K562 (cell line): ENCODE measurements at regions not wholly inside any gene's neighbourhood (a gene's known extent, or its start where the extent isn't known, plus 50 kb on each side); places are given as distances from the start of the nearest gene placed in this dataset.

Experiments used
- CHAMP1 ChIP-seq: fragments of 450-650 bp; IDR thresholded peaks from 2 replicates; pipeline ENCODE4 v1.6.1; 2016; ENCODE audit warnings: mild to moderate bottlenecking
- COPS2 ChIP-seq: fragments of 450-650 bp; conservative IDR thresholded peaks from 2 replicates; pipeline ENCODE4 v1.6.1; 2016; ENCODE audit warnings: mild to moderate bottlenecking, moderate library complexity
- E2F8 ChIP-seq: fragments of 450-650 bp; IDR thresholded peaks from 2 replicates; pipeline ENCODE4 v1.7.1; 2018; ENCODE audit warnings: mild to moderate bottlenecking, low read depth; ENCODE audit not compliant: partially characterized antibody
- ESRRA ChIP-seq: fragments of 450-650 bp; IDR thresholded peaks from 2 replicates; pipeline ENCODE4 v1.6.1; 2014; ENCODE audit warnings: low read depth, mild to moderate bottlenecking, moderate library complexity, borderline replicate concordance
- FOXJ3 ChIP-seq: sonication (generic); formaldehyde crosslinking; IDR thresholded peaks from 2 replicates; pipeline ENCODE4 v1.4.0; 2020; ENCODE audit warnings: mild to moderate bottlenecking, missing genetic modification reagents
- KHSRP ChIP-seq: fragments of 450-650 bp; IDR thresholded peaks from 2 replicates; pipeline ENCODE4 v1.6.1; 2017
- MAFK ChIP-seq: IDR thresholded peaks from 2 replicates; pipeline ENCODE4 v1.6.1; 2011; ENCODE audit warnings: low read length, improper control_type of control experiment
- MCM7 ChIP-seq, 2 experiments: fragments of 450-650 bp; IDR thresholded peaks; 2 replicates each; pipeline ENCODE4 v1.6.1; 2016 to 2018
- NR2C2 ChIP-seq, 2 experiments: fragments of 200-800 bp in 1 of 2; sonication (Bioruptor generic) in 1 of 2; sonication (generic) in 1 of 2; formaldehyde crosslinking in 1 of 2; IDR thresholded peaks; 2 replicates each; pipeline versions ENCODE4 v1.6.1 to v1.8.0; 2016 to 2022; ENCODE audit warnings: mild to moderate bottlenecking in 1 of 2, missing compliant biosample characterization in 1 of 2, missing genetic modification characterization in 1 of 2, missing genetic modification reagents in 1 of 2
- PTBP1 ChIP-seq: fragments of 200-400 bp; formaldehyde crosslinking; IDR thresholded peaks from 2 replicates; pipeline ENCODE4 v1.6.1; 2017; ENCODE audit warnings: low read depth, low read length
- RCOR1 ChIP-seq, 2 experiments: IDR thresholded peaks; 2 replicates each; pipeline ENCODE4 v1.6.1; 2012; ENCODE audit warnings: low read depth in 2 of 2, low read length in 2 of 2, borderline replicate concordance in 1 of 2, improper control_type of control experiment in 1 of 2
- RFX7 ChIP-seq: fragments of 250-450 bp; sonication (Bioruptor Pico); IDR thresholded peaks from 2 replicates; pipeline ENCODE4 v1.5.1; 2021; ENCODE audit warnings: mild to moderate bottlenecking
- SRSF1 ChIP-seq: fragments of 200-400 bp; formaldehyde crosslinking; IDR thresholded peaks from 2 replicates; pipeline ENCODE4 v1.6.1; 2017; ENCODE audit warnings: mild to moderate bottlenecking, low read depth, low read length, moderate library complexity
- ZNF143 ChIP-seq: sonication (generic); formaldehyde crosslinking; IDR thresholded peaks from 2 replicates; pipeline ENCODE4 v1.9.0; 2022; ENCODE audit warnings: mild to moderate bottlenecking, missing genetic modification reagents
- ZNF277 ChIP-seq: fragments of 250-450 bp; sonication (Bioruptor Pico); IDR thresholded peaks from 2 replicates; pipeline ENCODE4 v1.8.0; 2022; ENCODE audit warnings: inconsistent platforms, mild to moderate bottlenecking, moderate library complexity, borderline replicate concordance
- ZNF280B ChIP-seq: fragments of 250-450 bp; sonication (Bioruptor Pico); IDR thresholded peaks from 2 replicates; pipeline ENCODE4 v1.5.1; 2021; ENCODE audit warnings: mild to moderate bottlenecking
- ZNF311 ChIP-seq: fragments of 250-450 bp; sonication (Bioruptor Pico); IDR thresholded peaks from 2 replicates; pipeline ENCODE4 v1.4.0; 2020; ENCODE audit warnings: mild to moderate bottlenecking, moderate library complexity
- ZNF354B ChIP-seq: fragments of 250-450 bp; sonication (Bioruptor Pico); IDR thresholded peaks from 2 replicates; pipeline ENCODE4 v1.4.0; 2020

- TF ChIP-seq ZNF143 (CRISPR knock-in tag) (peak; percentile 47; the same call in 1 of the 2 replicates), MAFK (peak; percentile 4; the same call in 1 of the 2 replicates), CHAMP1 (no peak), ZNF311 (CRISPR knock-in tag) (peak; percentile 56; the same call in 1 of the 2 replicates), KHSRP (no peak), SRSF1 (no peak), ESRRA (no peak), NR2C2 (CRISPR knock-in tag; IDR thresholded peaks at IDR 0.05) (0 out of 2 replicates have a peak, but pooled peaks have one; percentile 58), NR2C2 (tag; IDR thresholded peaks at IDR 0.05) (no peak), ZNF354B (CRISPR knock-in tag) (no peak; the same call in 1 of the 2 replicates), ZNF277 (CRISPR knock-in tag) (no peak), RCOR1 (IDR thresholded peaks at IDR 0.05; ENCODE audit: borderline replicate concordance in 1 of 2, low read depth in 2 of 2, low read length in 2 of 2) (peak in 1 of 2 experiments; percentile 67; a peak in 1 of 4 replicates), COPS2 (no peak), E2F8 (no peak), FOXJ3 (no peak), RFX7 (no peak), PTBP1 (no peak), MCM7 (IDR thresholded peaks at IDR 0.05) (0 out of 4 replicates have a peak, but pooled peaks of 1 of the 2 experiments have one; percentile 77), ZNF280B (CRISPR knock-in tag) (no peak)
Observed at GRCh38 chr22:20656902-20657836, 116.7 kb upstream of the SERPIND1 start (continued).
